ENCODE measurements at regions not wholly inside any gene's neighbourhood (a gene's known extent, or its start where the extent isn't known, plus 50 kb on each side); places are given as distances from the start of the nearest gene placed in this dataset.

GRCh38 chr14:28690029-28690692, 76.4 kb upstream of the FOXG1 start:
- TF ChIP-seq CTCF (IDR thresholded peaks at IDR 0.05) (no peak), EP300 (IDR thresholded peaks at IDR 0.05) (no peak), POLR2A (IDR thresholded peaks at IDR 0.05) (no peak), POLR2AphosphoS5 (IDR thresholded peaks at IDR 0.05) (no peak)

Data from gastroesophageal sphincter (tissue), 3 donors.